ENCODE measurements at regions not wholly inside any gene's neighbourhood (a gene's known extent, or its start where the extent isn't known, plus 50 kb on each side); places are given as distances from the start of the nearest gene placed in this dataset.

DNA sequence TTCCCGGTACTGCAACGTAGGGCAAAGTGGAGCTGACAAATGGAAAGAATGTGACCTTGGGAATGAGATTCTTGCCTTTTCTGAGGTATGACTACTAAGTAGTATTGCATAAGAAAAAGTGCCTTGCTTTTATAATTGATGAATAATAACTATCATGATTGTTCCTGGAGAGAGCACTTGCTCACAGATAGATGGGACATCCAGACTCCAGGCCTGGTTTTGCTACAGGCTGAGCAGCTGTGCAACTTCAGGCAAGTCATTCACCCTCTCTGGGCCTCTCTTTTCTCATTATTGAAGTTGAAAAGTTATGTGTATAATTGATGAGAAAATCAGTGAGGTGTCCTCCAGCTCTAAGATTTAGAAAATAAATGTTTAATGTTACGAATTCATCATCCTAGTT, 53.6 kb upstream of the MBOAT1 start:
- no peaks in the 10 kb centered on the region for H4K20me1 ChIP-seq (ENCODE audit: insufficient read depth)
- no peak overlapping the region for H3K4me3 ChIP-seq (replicated peaks in 1 of 2; ENCODE audit: low read depth in 1 of 2, low read length in 2 of 2)
- TF ChIP-seq, protein P1, sequence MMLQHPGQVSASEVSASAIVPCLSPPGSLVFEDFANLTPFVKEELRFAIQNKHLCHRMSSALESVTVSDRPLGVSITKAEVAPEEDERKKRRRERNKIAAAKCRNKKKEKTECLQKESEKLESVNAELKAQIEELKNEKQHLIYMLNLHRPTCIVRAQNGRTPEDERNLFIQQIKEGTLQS (IDR thresholded peaks at IDR 0.05) = no peak
- TF ChIP-seq SP1 (IDR thresholded peaks at IDR 0.05; ENCODE audit: low read depth) = 0 out of 2 replicates have a peak, but pooled peaks have one; percentile 12
- intact Hi-C loops (cut with micrococcal nuclease) = no loop called here
- H3K9me3 ChIP-seq (ENCODE audit: control insufficient read depth in 1 of 2, insufficient read depth in 1 of 2, low read depth in 1 of 2, low read length in 2 of 2) = no peaks in the 10 kb centered on the region
- RAD21 ChIA-PET (ENCODE audit: low non-redundant PET in 1 of 2, low total read pairs in 2 of 2, uncharacterized antibody in 2 of 2, unreplicated experiment in 2 of 2) = no interaction called here
- H3K27me3 ChIP-seq (ENCODE audit: insufficient read depth, low read length) = no peaks in the 10 kb centered on the region
- no peak for ATAC-seq
- H2AFZ ChIP-seq (ENCODE audit: low read depth, low read length, poor library complexity, severe bottlenecking) = peak overlapping the region; percentile 74
- no TSS peak for BruUV-seq (replicated peaks)
- peak overlapping the region; percentile 84 for H3K4me2 ChIP-seq (ENCODE audit: low read length)
- CTCF ChIA-PET = no interaction called here
- no peaks in the 10 kb centered on the region for H3K9me2 ChIP-seq (ENCODE audit: insufficient read depth)
- no peak overlapping the region; the same call in 1 of the 2 replicates for H3K9ac ChIP-seq (ENCODE audit: low read length)
- H3K27ac ChIP-seq (ENCODE audit: low read depth, low read length) = peak overlapping the region; percentile 77
- H3K4me1 ChIP-seq (ENCODE audit: control insufficient read depth in 1 of 2, insufficient read depth in 2 of 2, low read length in 2 of 2) = peaks cover 19 to 30% of the 10 kb centered on the region in 2 experiments
- no peaks in the 10 kb centered on the region for H3K36me3 ChIP-seq (ENCODE audit: control insufficient read depth in 1 of 2, insufficient read depth in 2 of 2, low read length in 2 of 2)
- no peaks in the 10 kb centered on the region for H3K79me2 ChIP-seq (ENCODE audit: insufficient read depth, low read length)
- POLR2A ChIA-PET = no interaction called here
- DNase-seq (ENCODE audit: low read depth, low spot score) = no peak

DNA sequence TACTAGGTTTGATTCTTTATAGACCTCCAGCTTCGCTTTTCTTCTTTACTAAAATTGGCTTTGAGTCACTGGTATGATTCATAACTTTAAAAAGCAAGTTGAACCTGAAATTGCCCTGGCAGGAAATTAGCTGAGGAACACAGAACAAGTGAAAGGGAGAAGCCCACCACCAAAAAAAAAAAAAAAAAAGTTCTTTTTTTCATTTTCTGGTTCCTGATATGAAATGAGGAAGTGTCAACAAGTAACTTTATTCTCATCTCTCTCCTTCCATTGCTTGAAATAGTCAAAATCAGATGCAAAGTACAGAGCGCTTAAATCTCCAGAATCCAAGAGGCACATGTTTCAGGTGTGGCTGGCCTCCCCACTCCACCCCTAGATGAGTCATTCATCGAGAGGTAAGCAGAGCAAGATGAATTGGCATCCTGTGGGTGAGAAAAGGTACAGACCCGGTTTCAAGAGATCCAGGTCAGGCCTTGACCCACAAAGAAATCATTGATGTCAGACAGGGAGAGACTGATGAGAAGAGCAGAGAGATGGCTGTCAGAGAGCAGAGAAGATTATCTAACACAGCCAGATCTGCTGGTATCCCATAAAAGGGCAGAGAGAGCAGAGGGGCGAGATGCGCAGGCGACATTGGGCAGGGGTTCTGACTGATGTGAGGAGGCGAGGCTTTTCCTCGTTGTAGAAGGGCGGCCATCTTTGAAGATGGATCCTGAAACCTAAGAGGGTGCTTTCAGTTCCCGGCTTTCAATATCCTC, 54.8 kb upstream of the MBOAT1 start:
- ATAC-seq = peak; percentile 89
- CTCF ChIA-PET = no interaction called here
- DNase-seq (ENCODE audit: low read depth, low spot score) = peak; percentile 92
- H4K20me1 ChIP-seq (ENCODE audit: insufficient read depth) = no peaks in the 10 kb centered on the region
- RAD21 ChIA-PET (ENCODE audit: low non-redundant PET in 1 of 2, low total read pairs in 2 of 2, uncharacterized antibody in 2 of 2, unreplicated experiment in 2 of 2) = no interaction called here
- peak overlapping the region; percentile 56 for H3K9ac ChIP-seq (ENCODE audit: low read length)
- no peaks in the 10 kb centered on the region for H3K79me2 ChIP-seq (ENCODE audit: insufficient read depth, low read length)
- intact Hi-C loops (cut with micrococcal nuclease) = no loop called here
- POLR2A ChIA-PET = interaction anchor here (0.6 to 0.7 kb wide), 5 partner anchors 8 to 888 kb away, joined by 3 to 4 read pairs (median 3); no protein-coding TSS in a partner anchor
- H3K36me3 ChIP-seq (ENCODE audit: control insufficient read depth in 1 of 2, insufficient read depth in 2 of 2, low read length in 2 of 2) = no peaks in the 10 kb centered on the region
- BruUV-seq (replicated peaks) = no TSS peak
- H3K4me1 ChIP-seq (ENCODE audit: control insufficient read depth in 1 of 2, insufficient read depth in 2 of 2, low read length in 2 of 2) = peaks cover 19 to 30% of the 10 kb centered on the region in 2 experiments
- no peaks in the 10 kb centered on the region for H3K27me3 ChIP-seq (ENCODE audit: insufficient read depth, low read length)
- peak overlapping the region; percentile 77 for H3K27ac ChIP-seq (ENCODE audit: low read depth, low read length)
- no peaks in the 10 kb centered on the region for H3K9me3 ChIP-seq (ENCODE audit: control insufficient read depth in 1 of 2, insufficient read depth in 1 of 2, low read depth in 1 of 2, low read length in 2 of 2)
- H3K4me2 ChIP-seq (ENCODE audit: low read length) = peak overlapping the region; percentile 84
- no peaks in the 10 kb centered on the region for H3K9me2 ChIP-seq (ENCODE audit: insufficient read depth)
- H2AFZ ChIP-seq (ENCODE audit: low read depth, low read length, poor library complexity, severe bottlenecking) = peak overlapping the region; percentile 84
- peak overlapping the region; percentile 20 to 49 for H3K4me3 ChIP-seq (replicated peaks in 1 of 2; ENCODE audit: low read depth in 1 of 2, low read length in 2 of 2)
- TF ChIP-seq, protein P2, sequence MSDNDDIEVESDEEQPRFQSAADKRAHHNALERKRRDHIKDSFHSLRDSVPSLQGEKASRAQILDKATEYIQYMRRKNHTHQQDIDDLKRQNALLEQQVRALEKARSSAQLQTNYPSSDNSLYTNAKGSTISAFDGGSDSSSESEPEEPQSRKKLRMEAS (IDR thresholded peaks at IDR 0.05) = peak; percentile 93
- TF ChIP-seq, protein P3, sequence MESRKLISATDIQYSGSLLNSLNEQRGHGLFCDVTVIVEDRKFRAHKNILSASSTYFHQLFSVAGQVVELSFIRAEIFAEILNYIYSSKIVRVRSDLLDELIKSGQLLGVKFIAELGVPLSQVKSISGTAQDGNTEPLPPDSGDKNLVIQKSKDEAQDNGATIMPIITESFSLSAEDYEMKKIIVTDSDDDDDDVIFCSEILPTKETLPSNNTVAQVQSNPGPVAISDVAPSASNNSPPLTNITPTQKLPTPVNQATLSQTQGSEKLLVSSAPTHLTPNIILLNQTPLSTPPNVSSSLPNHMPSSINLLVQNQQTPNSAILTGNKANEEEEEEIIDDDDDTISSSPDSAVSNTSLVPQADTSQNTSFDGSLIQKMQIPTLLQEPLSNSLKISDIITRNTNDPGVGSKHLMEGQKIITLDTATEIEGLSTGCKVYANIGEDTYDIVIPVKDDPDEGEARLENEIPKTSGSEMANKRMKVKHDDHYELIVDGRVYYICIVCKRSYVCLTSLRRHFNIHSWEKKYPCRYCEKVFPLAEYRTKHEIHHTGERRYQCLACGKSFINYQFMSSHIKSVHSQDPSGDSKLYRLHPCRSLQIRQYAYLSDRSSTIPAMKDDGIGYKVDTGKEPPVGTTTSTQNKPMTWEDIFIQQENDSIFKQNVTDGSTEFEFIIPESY (IDR thresholded peaks at IDR 0.05; ENCODE audit: extremely low read depth, insufficient replicate concordance, low read length) = no peak
- TF ChIP-seq ZFX (IDR thresholded peaks at IDR 0.05) = no peak
- TF ChIP-seq POLR2AphosphoS5 (IDR thresholded peaks at IDR 0.05; ENCODE audit: low read depth, low read length) = peak; percentile 64
- TF ChIP-seq EZH2 (IDR thresholded peaks at IDR 0.05) = no peak
- peak; percentile 93 for TF ChIP-seq JUND (IDR thresholded peaks at IDR 0.05)
- TF ChIP-seq SRF (IDR thresholded peaks at IDR 0.05; ENCODE audit: low read depth) = peak; percentile 62; the same call in 1 of the 2 replicates
- peak; percentile 93 for TF ChIP-seq FOSL1 (IDR thresholded peaks at IDR 0.05; ENCODE audit: low read depth)
- peak; percentile 25 for TF ChIP-seq RAD21 (IDR thresholded peaks at IDR 0.05; ENCODE audit: low read depth)
- no peak; the same call in 1 of the 2 replicates for TF ChIP-seq EGR1 (IDR thresholded peaks at IDR 0.05; ENCODE audit: low read depth)
- peak; percentile 59; the same call in 1 of the 2 replicates for TF ChIP-seq CBX3 (IDR thresholded peaks at IDR 0.05; ENCODE audit: low read depth)
- peak; percentile 15; the same call in 1 of the 2 replicates for TF ChIP-seq SIN3A (IDR thresholded peaks at IDR 0.05; ENCODE audit: low read depth)
- TF ChIP-seq TCF7L2 (IDR thresholded peaks at IDR 0.05; ENCODE audit: borderline replicate concordance, extremely low read depth, insufficient read depth, insufficient read length) = peak; percentile 54
- no peak for TF ChIP-seq POLR2A (IDR thresholded peaks at IDR 0.05; ENCODE audit: borderline replicate concordance, extremely low read depth, insufficient read depth, insufficient read length)
- peak; percentile 80 for TF ChIP-seq YY1 (IDR thresholded peaks at IDR 0.05; ENCODE audit: extremely low read depth, insufficient replicate concordance, low read depth, low read length)
- no peak for TF ChIP-seq ELF1 (IDR thresholded peaks at IDR 0.05; ENCODE audit: borderline replicate concordance, low read depth)
